K562 (cell line): ENCODE measurements at regions not wholly inside any gene's neighbourhood (a gene's known extent, or its start where the extent isn't known, plus 50 kb on each side); places are given as distances from the start of the nearest gene placed in this dataset.

Experiments
- CTCF ChIP-seq, 3 experiments: IDR thresholded peaks in 2 of 3; conservative IDR thresholded peaks in 1 of 3; 2 replicates each; pipeline ENCODE4 v1.5.1; 2011 to 2012; ENCODE audit warnings: low read length in 3 of 3, mild to moderate bottlenecking in 3 of 3, control low read depth in 2 of 3, improper control_type of control experiment in 1 of 3, inconsistent platforms in 1 of 3, low read depth in 1 of 3, mixed read lengths in 1 of 3, moderate library complexity in 1 of 3; ENCODE audit not compliant: insufficient read depth in 2 of 3
- FUS ChIP-seq: fragments of 200-400 bp; formaldehyde crosslinking; optimal IDR thresholded peaks from 2 replicates; pipeline ENCODE3; 2017; ENCODE audit warnings: low read depth, low read length
- KAT7 ChIP-seq: sonication (generic); formaldehyde crosslinking; IDR thresholded peaks from 2 replicates; pipeline ENCODE4 v1.8.0; 2022; ENCODE audit warnings: missing genetic modification reagents, mild to moderate bottlenecking, borderline replicate concordance
- NR2C1 ChIP-seq, 2 experiments: fragments of 450-650 bp; IDR thresholded peaks; 2 replicates each; pipeline ENCODE4 v1.6.1; 2017; ENCODE audit warnings: mild to moderate bottlenecking in 2 of 2, antibody characterized with exemption in 1 of 2, inconsistent platforms in 1 of 2, missing compliant biosample characterization in 1 of 2, missing genetic modification characterization in 1 of 2
- PHF21A ChIP-seq: fragments of 450-650 bp; IDR thresholded peaks from 2 replicates; pipeline ENCODE4 v1.6.1; 2017; ENCODE audit warnings: low read depth, borderline replicate concordance
- RNF2 ChIP-seq: sonication (generic); IDR thresholded peaks from 2 replicates; pipeline ENCODE4 v1.6.1; 2016
- TRIM28 ChIP-seq: fragments of 450-650 bp; IDR thresholded peaks from 2 replicates; pipeline ENCODE4 v1.6.1; 2017
- ZBTB43 ChIP-seq: sonication (generic); formaldehyde crosslinking; IDR thresholded peaks from 2 replicates; pipeline ENCODE4 v1.8.0; 2023; ENCODE audit warnings: mild to moderate bottlenecking, missing genetic modification reagents
- ZZZ3 ChIP-seq: fragments of 450-650 bp; IDR thresholded peaks from 2 replicates; pipeline ENCODE4 v1.6.1; 2016; ENCODE audit warnings: antibody characterized with exemption, mild to moderate bottlenecking, moderate library complexity

DNA sequence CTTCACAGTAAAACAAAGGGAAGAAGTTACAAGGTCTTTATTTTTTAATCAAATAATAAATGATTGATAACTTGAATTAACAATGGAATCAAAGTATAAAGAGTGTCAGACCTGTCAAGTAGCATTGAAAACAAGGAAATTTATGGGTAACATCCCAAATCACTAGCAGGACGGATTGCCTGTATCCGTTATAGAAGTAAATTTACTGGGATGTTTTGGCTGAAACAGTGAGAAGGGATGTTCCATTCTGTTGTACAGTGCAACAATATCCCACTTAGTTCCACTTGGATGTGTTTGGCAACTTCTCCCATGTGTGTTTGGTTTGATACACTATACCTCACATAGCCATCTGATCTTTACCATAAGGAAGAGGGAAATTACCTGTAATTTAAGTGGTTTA, 421.0 kb upstream of the CHD1 start:
- TF ChIP-seq NR2C1 (IDR thresholded peaks at IDR 0.05): no peak
- TF ChIP-seq NR2C1 (tag; IDR thresholded peaks at IDR 0.05): no peak
- TF ChIP-seq RNF2: no peak
- TF ChIP-seq CTCF (IDR thresholded peaks at IDR 0.05 in 2 of 3, conservative IDR thresholded peaks at IDR 0.05 in 1 of 3; ENCODE audit: insufficient read depth in 2 of 3, low read depth in 1 of 3, low read length in 3 of 3): no peak
- no peak for TF ChIP-seq KAT7 (CRISPR knock-in tag)
- no peak for TF ChIP-seq ZZZ3
- TF ChIP-seq PHF21A: no peak
- no peak for TF ChIP-seq TRIM28
- no peak for TF ChIP-seq FUS
- no peak for TF ChIP-seq ZBTB43
